Prostate gland (tissue), 2 donors: ENCODE measurements at regions not wholly inside any gene's neighbourhood (a gene's known extent, or its start where the extent isn't known, plus 50 kb on each side); places are given as distances from the start of the nearest gene placed in this dataset.

Source experiments
- DNase-seq: peaks from one replicate; pipeline ENCODE4 v3.0.0-alpha.2; 2019; ENCODE audit warnings: low spot score
- H3K27ac ChIP-seq, 2 donors: fragments of 200-600 bp; sonication (generic); 2 replicates each; pipeline ENCODE4 v1.5.1; 2017 to 2019
- H3K27me3 ChIP-seq: fragments of 200-600 bp; sonication (generic); replicated peaks from 2 replicates; pipeline ENCODE4 v1.5.1; 2019; ENCODE audit not compliant: insufficient read depth
- H3K36me3 ChIP-seq, 2 donors: fragments of 200-600 bp; sonication (generic); 1 replicate in 1 of 2; 2 replicates in 1 of 2; pipeline versions ENCODE4 v1.5.1 to v1.8.1; 2017 to 2019
- H3K4me1 ChIP-seq: fragments of 200-600 bp; sonication (generic); replicated peaks from 2 replicates; pipeline ENCODE4 v1.5.1; 2019
- H3K4me3 ChIP-seq, 2 donors: fragments of 200-600 bp; sonication (generic); 2 replicates each; pipeline ENCODE4 v1.5.1; 2017 to 2019
- H3K9me3 ChIP-seq: fragments of 200-600 bp; sonication (generic); 2 replicates; pipeline ENCODE4 v1.5.1; 2017
- POLR2A ChIP-seq: fragments of 450-650 bp; IDR thresholded peaks from one replicate; pipeline ENCODE4 v1.6.1; 2016; ENCODE audit warnings: antibody characterized with exemption, mild to moderate bottlenecking
- POLR2AphosphoS5 ChIP-seq: sonication (generic); formaldehyde crosslinking; IDR thresholded peaks from one replicate; pipeline ENCODE4 v1.6.1; 2017; ENCODE audit warnings: antibody characterized with exemption
- WGBS: methylation state at CpG from one replicate; pipeline ENCODE4 v1.1.5; 2018; 5-methylcytosine and 5-hydroxymethylcytosine counted together
- intact Hi-C: fragments of 100-400 bp; cut with DNase I; formaldehyde crosslinking; loops from one replicate; pipeline ENCODE4 v1.14.2; 2022
- TF ChIP-seq, protein P1 (sequence below), 4 experiments: fragments of 200-600 bp in 2 of 4; fragments of 450-650 bp in 2 of 4; sonication (generic) in 2 of 4; IDR thresholded peaks; 1 replicate in 3 of 4; 2 replicates in 1 of 4; pipeline ENCODE4 v1.5.1; 2016 to 2019; ENCODE audit warnings: antibody characterized with exemption in 4 of 4, mild to moderate bottlenecking in 2 of 4, moderate library complexity in 2 of 4

DNA sequence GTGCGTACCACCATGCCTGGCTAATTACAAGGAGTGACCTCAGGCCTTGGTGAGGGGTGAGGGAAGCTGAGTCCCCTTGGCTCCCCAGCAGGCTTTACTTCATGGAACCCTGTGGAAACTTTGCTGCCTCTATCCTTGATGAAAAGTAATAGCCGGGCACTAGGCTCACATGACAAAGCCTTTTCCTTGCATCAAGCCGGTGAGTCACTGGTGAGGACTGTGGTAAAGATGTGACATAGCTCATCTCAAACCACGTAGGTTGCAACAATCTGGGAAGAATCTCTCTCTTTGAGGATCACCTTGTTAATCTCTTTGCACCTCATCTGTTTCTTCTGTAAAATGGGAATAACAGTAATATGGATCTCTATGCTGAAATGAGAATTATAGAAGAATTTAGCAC, 116.3 kb upstream of the SLC25A48 start:
- no peak overlapping the region for H3K4me3 ChIP-seq
- H3K27me3 ChIP-seq, result no peaks in the 10 kb centered on the region
- 86% methylated on average over 4 of the region's 4 CpGs for WGBS
- DNase-seq, result no peak
- intact Hi-C loops, result no loop called here
- TF ChIP-seq, protein P1, sequence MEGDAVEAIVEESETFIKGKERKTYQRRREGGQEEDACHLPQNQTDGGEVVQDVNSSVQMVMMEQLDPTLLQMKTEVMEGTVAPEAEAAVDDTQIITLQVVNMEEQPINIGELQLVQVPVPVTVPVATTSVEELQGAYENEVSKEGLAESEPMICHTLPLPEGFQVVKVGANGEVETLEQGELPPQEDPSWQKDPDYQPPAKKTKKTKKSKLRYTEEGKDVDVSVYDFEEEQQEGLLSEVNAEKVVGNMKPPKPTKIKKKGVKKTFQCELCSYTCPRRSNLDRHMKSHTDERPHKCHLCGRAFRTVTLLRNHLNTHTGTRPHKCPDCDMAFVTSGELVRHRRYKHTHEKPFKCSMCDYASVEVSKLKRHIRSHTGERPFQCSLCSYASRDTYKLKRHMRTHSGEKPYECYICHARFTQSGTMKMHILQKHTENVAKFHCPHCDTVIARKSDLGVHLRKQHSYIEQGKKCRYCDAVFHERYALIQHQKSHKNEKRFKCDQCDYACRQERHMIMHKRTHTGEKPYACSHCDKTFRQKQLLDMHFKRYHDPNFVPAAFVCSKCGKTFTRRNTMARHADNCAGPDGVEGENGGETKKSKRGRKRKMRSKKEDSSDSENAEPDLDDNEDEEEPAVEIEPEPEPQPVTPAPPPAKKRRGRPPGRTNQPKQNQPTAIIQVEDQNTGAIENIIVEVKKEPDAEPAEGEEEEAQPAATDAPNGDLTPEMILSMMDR (IDR thresholded peaks at IDR 0.05), result no peak
- TF ChIP-seq POLR2A (no peak), POLR2AphosphoS5 (no peak)
- no peaks in the 10 kb centered on the region for H3K36me3 ChIP-seq
- H3K4me1 ChIP-seq, result no peaks in the 10 kb centered on the region
- no peak overlapping the region for H3K27ac ChIP-seq
- H3K9me3 ChIP-seq, result no peaks in the 10 kb centered on the region

DNA sequence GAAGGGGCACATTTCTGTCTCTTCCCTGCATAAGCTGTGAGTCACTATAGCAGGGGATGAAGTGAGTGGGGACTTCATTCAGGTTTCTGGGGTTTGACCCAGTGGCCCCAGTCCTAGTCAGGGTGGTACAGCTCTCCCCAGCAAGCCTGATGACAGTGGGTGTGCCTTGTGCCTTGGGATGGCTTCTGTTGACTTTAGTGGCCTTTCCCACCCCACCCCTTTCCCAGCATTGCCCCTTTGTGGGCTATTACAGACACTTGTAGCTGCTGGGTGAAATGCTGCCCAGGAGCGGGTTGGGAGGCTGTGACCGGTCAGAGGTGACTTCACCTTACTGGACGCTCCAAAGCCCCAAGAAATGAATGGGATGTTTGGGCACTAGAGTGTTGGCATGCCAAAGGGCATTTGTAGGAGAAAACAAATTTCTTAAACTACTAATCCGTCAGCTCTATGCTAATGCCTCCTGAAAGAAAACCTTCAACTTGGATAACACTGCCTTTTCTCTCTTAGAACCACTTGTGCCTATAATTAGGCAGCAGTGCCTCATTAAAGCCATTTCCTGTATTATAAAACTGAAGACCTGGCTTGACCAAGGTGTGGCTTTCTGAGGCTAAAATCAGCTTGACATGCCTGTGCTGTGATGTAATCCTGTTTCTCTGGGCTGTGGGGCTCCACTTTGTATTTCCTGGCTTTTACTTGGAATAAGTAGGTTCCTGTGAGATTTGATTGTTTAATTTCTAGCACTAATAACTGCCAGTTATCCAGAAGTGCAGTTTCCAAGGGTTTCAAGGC, 119.0 kb upstream of the SLC25A48 start:
- TF ChIP-seq POLR2AphosphoS5, result no peak
- no peak for TF ChIP-seq POLR2A
- TF ChIP-seq, protein P1 (IDR thresholded peaks at IDR 0.05), result no peak
- H3K4me1 ChIP-seq, result no peaks in the 10 kb centered on the region
- H3K36me3 ChIP-seq, result no peaks in the 10 kb centered on the region
- H3K4me3 ChIP-seq, result no peak overlapping the region
- H3K27me3 ChIP-seq, result no peaks in the 10 kb centered on the region
- no peak overlapping the region for H3K27ac ChIP-seq
- 88% methylated on average over 4 of the region's 4 CpGs for WGBS
- intact Hi-C loops, result no loop called here
- no peaks in the 10 kb centered on the region for H3K9me3 ChIP-seq
- DNase-seq, result no peak

DNA sequence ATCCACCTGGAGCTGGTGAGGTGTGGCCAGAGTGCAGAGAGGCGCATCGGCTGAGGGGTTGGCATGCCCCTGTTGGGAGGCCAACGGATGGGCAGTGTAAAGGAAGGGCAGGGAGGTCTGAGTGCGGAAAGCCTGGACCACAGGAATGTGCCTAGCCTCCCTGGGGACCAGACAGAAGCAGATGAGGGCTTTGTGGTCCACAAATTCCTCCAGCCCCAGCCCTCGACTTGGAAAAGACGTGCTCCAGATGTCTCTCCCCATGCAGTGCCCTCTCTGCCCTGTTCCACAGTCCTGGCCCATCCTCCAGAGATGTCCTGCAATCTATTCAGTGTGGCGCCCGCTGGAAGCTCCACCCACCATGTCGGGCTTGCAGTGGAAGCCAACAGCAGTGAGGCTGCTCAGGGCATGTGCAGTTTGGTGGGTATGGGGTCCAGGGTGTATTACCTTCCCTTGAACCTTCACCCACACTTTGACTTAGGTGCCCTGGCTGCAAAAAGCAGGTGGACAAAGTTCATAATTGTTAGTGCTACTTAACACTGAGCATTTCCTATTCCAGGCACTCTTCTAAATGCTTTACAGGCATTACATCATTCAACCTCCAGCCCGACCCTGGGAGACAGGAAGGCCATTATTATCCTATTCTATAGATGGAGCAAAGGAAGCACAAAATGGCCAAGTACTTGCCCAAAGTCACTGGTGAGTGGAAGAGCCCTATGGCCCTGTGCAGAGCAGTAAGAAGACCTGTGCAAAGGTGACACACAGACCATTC, 120.2 kb upstream of the SLC25A48 start:
- WGBS, result 80% methylated on average over 10 of the region's 10 CpGs
- Histone ChIP-seq H3K4me3 (no peak overlapping the region), H3K9me3 (no peaks in the 10 kb centered on the region), H3K4me1 (no peaks in the 10 kb centered on the region), H3K27ac (no peak overlapping the region), H3K36me3 (no peaks in the 10 kb centered on the region), H3K27me3 (no peaks in the 10 kb centered on the region)
- no peak for DNase-seq
- intact Hi-C loops, result no loop called here
- TF ChIP-seq POLR2AphosphoS5, result no peak
- TF ChIP-seq POLR2A, result no peak
- TF ChIP-seq, protein P1 (IDR thresholded peaks at IDR 0.05), result no peak

DNA sequence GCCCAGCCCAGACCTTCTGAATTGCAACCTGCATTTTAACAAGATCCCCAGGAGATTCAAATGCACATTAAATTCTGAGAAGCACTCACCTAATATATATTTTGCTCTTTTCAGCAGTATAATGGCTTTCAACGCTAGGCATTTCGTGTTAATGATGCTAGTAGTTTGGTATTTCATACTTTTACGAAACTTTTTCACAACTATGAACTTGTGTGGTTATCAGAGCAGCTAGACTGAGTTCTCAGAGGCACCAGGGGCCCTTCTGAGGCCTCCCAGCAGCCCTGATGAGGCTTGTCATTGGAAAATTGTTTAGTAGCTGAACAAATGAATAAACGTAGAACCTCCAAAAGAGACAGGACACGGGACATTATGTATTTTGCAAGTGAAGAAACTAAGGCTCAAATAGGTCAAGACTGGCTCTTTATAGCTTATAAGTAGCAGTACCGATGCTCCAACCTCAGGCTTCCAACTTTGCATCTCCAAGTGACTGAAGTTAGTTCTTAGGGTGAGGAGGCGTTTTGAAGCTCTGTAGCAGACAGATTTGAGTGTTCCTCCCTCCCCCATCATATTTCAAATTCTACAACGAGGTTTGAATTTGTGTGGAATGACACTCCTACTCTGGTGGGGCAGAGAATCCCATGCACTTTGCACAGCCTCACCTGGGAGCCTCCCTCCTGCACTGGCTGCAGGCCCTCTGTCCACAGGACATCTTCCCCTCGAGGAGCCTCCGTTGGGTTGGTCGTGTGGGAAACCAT, 121.1 kb upstream of the SLC25A48 start:
- Histone ChIP-seq H3K4me1 (no peaks in the 10 kb centered on the region), H3K4me3 (no peak overlapping the region), H3K27me3 (no peaks in the 10 kb centered on the region), H3K27ac (no peak overlapping the region), H3K36me3 (no peaks in the 10 kb centered on the region), H3K9me3 (no peaks in the 10 kb centered on the region)
- 90% methylated on average over 11 of the region's 11 CpGs for WGBS
- TF ChIP-seq POLR2A, result no peak
- no peak for TF ChIP-seq POLR2AphosphoS5
- TF ChIP-seq, protein P1 (IDR thresholded peaks at IDR 0.05), result no peak
- DNase-seq, result no peak
- intact Hi-C loops, result no loop called here
